Activated CD4-positive, alpha-beta T cell treated with anti-CD3 and anti-CD28 coated beads, Interleukin-2, amount 50 U/mL, for 4 hours (primary cell): ENCODE measurements at regions not wholly inside any gene's neighbourhood (a gene's known extent, or its start where the extent isn't known, plus 50 kb on each side); places are given as distances from the start of the nearest gene placed in this dataset.
"Not testable (repeated sequence)": the region's sequence is repeated elsewhere in the genome, so short reads cannot be mapped to it uniquely, and the experiment has no call there.

Source experiments
- DNase-seq, 2 experiments: peaks; one replicate each; pipeline ENCODE4 v3.0.0-alpha.2; 2020

- DNase-seq, result no peak
These were observed 79.8 kb upstream of the BLID start for GRCh38 chr11:122195790-122196189.

DNA sequence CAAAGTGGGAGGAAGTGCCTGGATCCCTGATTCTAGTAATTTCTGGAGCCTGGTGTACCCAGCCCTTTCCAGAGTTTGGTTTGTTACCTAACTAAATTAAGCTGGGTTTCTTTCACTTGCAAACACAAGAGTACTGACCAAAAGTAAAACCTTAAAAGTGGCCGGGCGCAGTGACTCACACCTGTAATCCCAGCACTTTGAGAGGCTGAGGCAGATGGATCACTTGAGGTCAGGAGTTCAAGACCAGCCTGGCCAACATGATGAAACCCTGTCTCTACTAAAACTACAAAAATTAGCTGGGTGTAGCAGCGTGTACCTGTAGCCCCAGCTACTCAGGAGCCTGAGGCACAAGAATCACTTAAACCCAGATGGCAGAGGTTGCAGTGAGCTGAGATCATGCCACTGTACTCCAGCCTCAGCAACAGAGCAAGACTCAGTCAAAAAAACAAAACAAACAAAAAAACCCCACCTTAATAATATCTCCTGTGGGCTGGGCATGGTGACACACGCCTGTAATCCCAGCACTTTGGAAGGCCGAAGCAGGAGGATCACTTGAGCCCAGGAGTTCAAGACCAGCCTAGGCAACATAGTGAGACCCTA is 78.0 kb upstream of the BLID start:
- not testable (repeated sequence) for DNase-seq

DNA sequence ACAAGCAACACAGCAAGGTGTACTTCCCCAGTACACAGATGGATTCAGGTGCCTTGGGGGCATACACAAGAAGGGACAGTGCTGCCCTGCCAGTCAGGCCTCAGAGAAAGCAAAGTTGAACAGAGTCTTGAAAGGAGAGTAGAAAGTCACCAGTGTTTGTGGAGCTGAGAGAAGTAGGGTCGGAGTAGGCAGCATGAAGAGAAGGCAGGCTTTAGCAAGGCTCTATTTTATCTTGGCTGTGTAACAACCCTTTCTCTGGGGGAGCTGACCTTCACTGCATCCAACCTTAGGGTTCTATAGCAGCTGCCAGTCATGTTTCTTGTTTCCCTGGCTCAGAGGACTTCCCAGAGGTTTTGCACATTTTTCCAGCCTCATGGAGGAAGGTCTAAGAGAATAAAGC is 77.4 kb upstream of the BLID start:
- DNase-seq, result no peak

GRCh38 chr11:122192634-122193255 is 76.7 kb upstream of the BLID start:
- no peak for DNase-seq

- no peak for DNase-seq
These were observed 74.8 kb upstream of the BLID start for GRCh38 chr11:122190768-122191167.

GRCh38 chr11:122189229-122189628 is 73.2 kb upstream of the BLID start:
- no peak for DNase-seq

GRCh38 chr11:122187373-122188165 is 71.6 kb upstream of the BLID start:
- DNase-seq, result no peak

GRCh38 chr11:122186439-122187080 is 70.5 kb upstream of the BLID start:
- DNase-seq, result no peak

DNA sequence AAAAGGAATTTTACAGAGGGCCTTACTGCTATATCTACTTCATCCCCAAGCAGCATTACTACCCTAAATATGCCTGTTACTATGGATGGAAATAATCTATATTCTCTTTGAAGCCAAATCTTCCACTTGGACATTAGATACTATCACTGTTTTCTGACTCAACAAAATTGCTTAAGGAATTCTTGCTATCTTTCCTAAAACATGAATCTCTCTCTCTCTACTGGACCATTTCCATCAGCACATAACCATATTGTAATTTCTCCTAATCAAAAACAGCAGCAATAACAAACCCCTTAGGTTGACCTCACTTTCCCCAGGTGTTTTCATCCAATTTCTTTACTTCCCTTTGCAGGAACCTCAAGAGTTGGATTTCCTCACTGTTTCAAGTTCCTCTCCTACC is 67.9 kb upstream of the BLID start:
- no peak for DNase-seq

DNA sequence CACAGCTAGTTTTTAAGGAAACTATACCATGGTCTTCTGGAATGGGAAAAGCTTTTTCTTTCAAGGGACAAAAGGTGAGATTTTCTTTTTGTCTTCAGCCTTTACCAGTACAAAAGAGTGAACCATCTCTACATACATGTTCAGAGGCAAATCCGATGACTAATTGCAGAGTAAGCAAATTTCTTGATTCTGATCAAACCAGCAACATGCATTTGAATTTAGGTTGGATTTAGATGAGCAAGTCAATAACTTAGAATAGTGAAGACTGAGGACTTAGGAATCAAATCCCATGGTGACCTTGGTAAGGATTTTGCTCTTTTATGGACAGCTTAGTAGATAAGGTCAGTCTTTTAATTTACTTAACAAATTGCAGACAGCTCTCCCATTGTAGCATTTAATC is 65.9 kb upstream of the BLID start:
- no peak for DNase-seq

DNA sequence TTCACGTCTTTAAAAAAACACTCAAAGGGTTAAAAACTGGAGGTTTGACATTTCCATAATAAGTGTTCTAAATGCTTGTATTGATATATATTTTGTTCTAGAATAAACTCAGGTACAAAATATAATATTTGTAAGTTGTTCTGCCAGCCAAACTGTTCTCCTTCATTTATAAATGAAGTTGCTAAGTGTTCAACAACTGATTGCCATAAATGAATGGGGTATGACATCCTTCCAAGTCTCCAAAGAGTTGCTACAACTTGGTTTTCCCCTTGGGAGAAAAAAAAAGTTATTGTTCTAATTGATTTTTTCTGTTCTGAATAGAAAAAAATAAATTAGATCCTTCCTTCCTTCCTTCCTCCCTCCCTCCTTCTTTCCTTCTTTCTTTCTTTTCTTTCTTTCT is 65.4 kb upstream of the BLID start:
- no peak for DNase-seq

GRCh38 chr11:122179961-122180834 is 64.2 kb upstream of the BLID start:
- DNase-seq, result no peak

GRCh38 chr11:122178795-122179194 is 62.8 kb upstream of the BLID start:
- DNase-seq, result no peak

DNA sequence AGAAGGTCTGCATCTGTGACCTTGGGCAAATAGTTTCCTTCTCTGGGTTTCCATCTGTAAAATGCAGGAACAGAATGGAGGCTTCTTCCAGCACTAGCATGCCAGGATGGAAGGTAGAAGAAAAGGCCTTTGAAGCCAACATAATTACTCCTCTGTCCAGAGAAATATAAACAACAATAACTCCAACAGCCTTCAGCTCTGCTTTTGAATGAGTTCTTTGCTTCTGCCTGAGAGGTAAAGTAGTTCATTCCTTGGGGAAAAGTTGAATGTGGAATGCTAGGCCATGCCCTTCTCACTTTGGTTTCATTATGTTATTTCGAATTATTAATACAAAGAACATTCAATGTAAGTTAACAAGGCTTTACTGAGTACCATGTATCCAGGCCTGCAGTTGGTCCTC is 61.2 kb upstream of the BLID start:
- no peak for DNase-seq

DNA sequence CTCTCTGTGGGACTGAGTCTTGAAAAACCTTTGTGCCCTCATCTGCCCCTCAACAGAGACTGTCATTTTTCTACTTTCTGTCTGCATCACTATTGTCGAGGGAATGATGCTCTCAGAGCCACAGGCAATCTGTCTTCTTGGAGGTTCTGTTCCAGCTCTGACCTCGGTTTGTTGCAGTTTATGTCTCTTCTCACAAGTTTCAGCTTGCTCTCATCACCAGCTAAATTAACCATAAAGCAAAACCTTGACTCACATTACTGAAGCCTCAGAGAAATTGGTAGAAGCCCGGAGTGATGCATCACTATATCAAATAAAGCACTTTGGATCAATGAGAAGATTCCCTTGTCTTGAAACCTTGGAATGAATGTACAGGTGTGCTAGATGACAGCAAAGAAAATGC is 60.6 kb upstream of the BLID start:
- no peak for DNase-seq

- DNase-seq, result no peak
These were observed 59.3 kb upstream of the BLID start for GRCh38 chr11:122175306-122175705.

DNA sequence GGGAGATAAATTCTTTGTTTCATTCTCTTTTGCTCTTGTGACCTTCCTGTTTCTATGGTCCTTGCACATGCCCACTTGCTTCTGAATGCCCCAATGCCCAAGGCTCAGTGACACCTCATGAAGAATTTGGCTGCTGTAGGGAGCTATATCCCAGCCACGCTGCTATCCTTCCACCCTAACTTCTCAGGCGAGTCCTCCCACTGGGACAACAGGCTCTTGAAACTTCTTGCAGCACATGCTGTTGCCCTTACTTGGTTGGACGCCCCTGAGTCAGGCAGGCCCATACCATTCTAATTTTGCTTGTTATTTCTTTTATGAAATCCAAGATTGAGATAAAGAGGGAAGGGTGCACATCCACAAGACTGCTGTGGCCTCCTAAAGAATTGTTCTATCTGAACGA is 57.6 kb upstream of the BLID start:
- no peak for DNase-seq

GRCh38 chr11:122173074-122173450 is 57.0 kb upstream of the BLID start:
- DNase-seq, result no peak

- DNase-seq, result no peak
These were observed 56.5 kb upstream of the BLID start for GRCh38 chr11:122172352-122173073.

GRCh38 chr11:122170815-122171475 is 54.9 kb upstream of the BLID start:
- no peak for DNase-seq

- DNase-seq, result no peak
These were observed 52.2 kb upstream of the BLID start for GRCh38 chr11:122168218-122168617.

DNA sequence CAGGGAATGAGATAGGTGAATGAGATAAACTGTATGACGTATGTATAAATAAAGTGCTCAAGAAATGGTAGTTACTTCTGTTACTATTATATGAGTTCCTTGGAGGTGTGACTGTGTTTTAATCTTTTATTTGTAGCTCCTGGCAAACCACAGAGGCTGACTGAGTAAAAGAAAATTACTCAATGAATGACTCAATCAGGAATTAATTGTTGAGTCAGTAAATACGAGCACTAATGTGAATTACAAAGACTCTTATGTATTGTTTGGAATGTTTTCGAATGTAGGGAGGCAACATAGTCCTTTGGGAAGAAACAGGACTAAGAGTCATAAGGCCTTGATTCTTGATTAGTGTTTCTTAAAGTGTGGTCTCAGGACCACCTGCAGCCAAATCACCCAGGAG is 51.1 kb upstream of the BLID start:
- DNase-seq, result no peak
